ENCODE measurements at regions not wholly inside any gene's neighbourhood (a gene's known extent, or its start where the extent isn't known, plus 50 kb on each side); places are given as distances from the start of the nearest gene placed in this dataset.

DNA sequence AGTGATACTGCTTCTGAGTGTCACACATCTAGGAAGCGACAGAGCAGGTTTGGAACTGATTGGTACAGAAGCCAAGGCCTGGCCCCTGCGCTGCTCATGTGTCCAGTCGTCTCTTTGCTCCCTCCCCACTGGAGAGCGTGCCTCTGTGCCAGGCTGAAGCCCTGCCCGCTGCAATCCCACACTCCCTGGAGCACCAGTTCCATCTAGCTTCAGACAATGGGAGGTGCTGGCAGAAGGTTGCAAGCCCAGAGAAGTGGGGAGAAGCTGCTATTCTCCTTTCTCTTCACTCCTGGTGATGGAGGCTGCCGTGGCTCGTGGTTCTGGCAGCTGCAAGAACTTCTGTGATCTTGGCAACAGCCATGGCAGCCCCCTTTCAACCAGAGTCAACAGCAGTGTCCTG lies 250.9 kb downstream of the MATN1 start:
- no peak for TF ChIP-seq ZNF329 (CRISPR knock-in tag; IDR thresholded peaks at IDR 0.05; ENCODE audit: low read depth)
- no peak for TF ChIP-seq SCMH1 (CRISPR knock-in tag; IDR thresholded peaks at IDR 0.05; ENCODE audit: borderline replicate concordance)
- no peak for TF ChIP-seq SRSF1 (optimal IDR thresholded peaks at IDR 0.05; ENCODE audit: low read depth, low read length)
- TF ChIP-seq SMYD3 (CRISPR knock-in tag; IDR thresholded peaks at IDR 0.05): no peak
- intact Hi-C loops (cut with micrococcal nuclease; ENCODE audit: unreplicated experiment): no loop called here
- ChIA-PET POLR2A (no interaction called here), CTCF (ENCODE audit: low intra/inter-chr PET ratio, low total read pairs) (no interaction called here)
- Histone ChIP-seq H3K9ac (ENCODE audit: insufficient read depth, low read depth, low read length) (no peak overlapping the region), H3K4me2 (ENCODE audit: low read depth, low read length) (no peak overlapping the region), H3K36me3 (replicated peaks in 1 of 2; ENCODE audit: control insufficient read depth in 1 of 2, insufficient read depth in 2 of 2, low read length in 2 of 2) (no peaks in the 10 kb centered on the region), H2AFZ (ENCODE audit: low read length) (no peak overlapping the region), H3K27ac (ENCODE audit: extremely low read length, insufficient read depth, low read length) (no peak overlapping the region), H4K20me1 (ENCODE audit: insufficient read depth, low read length) (no peaks in the 10 kb centered on the region), H3K4me1 (ENCODE audit: insufficient read depth, low read length) (no peaks in the 10 kb centered on the region), H3K4me3 (replicated peaks in 1 of 3; ENCODE audit: insufficient read depth in 1 of 3, low read depth in 2 of 3, low read length in 3 of 3) (no peak overlapping the region), H3K9me3 (ENCODE audit: low read length) (no peaks in the 10 kb centered on the region), H3K27me3 (ENCODE audit: control insufficient read depth in 1 of 2, insufficient read depth in 2 of 2, low read length in 2 of 2) (peaks cover 2 to 14% of the 10 kb centered on the region in 2 experiments; a peak in 2 of 5 replicates), H3K79me2 (ENCODE audit: insufficient read depth, low read length) (no peaks in the 10 kb centered on the region)
- 38% methylated on average over 3 of the region's 7 CpGs for WGBS (ENCODE audit: low lambda C conversion rate)
- in situ Hi-C loops (cut with HindIII; ENCODE audit: extremely low pct_ligation_motif_present, low pct_unique_long_range_greater_than_20kb): no loop called here
- BruUV-seq (replicated peaks): no TSS peak
- DNase-seq (ENCODE audit: low spot score) (no peak), ATAC-seq (no peak), FAIRE-seq (no peak)

DNA sequence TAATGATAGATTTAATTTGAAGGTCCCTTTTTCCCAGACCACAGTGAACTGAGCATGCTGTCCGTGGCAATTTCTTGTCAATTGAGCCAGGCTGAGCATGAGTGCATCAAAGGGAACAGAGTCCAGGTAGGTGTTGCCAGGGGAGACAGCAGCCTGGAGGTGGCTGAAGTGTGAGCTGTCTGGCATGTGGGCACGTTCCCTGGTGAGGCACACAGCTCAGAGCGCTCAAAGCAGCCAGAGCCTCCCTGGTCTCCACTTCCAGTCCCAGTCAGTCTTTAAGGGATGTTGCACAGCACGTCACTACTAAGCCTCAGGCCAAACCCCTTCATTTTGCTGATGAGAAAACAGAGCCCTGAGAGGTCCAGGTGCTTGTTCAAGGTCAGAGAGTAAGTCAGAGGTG lies 251.4 kb downstream of the MATN1 start:
- Histone ChIP-seq H3K9me3 (ENCODE audit: low read length) (no peaks in the 10 kb centered on the region), H4K20me1 (ENCODE audit: insufficient read depth, low read length) (no peaks in the 10 kb centered on the region), H3K4me1 (ENCODE audit: insufficient read depth, low read length) (no peaks in the 10 kb centered on the region), H3K27ac (ENCODE audit: extremely low read length, insufficient read depth, low read length) (no peak overlapping the region), H3K4me2 (ENCODE audit: low read depth, low read length) (no peak overlapping the region), H3K36me3 (replicated peaks in 1 of 2; ENCODE audit: control insufficient read depth in 1 of 2, insufficient read depth in 2 of 2, low read length in 2 of 2) (no peaks in the 10 kb centered on the region), H3K4me3 (replicated peaks in 1 of 3; ENCODE audit: insufficient read depth in 1 of 3, low read depth in 2 of 3, low read length in 3 of 3) (no peak overlapping the region), H3K9ac (ENCODE audit: insufficient read depth, low read depth, low read length) (no peak overlapping the region), H3K79me2 (ENCODE audit: insufficient read depth, low read length) (no peaks in the 10 kb centered on the region), H3K27me3 (ENCODE audit: control insufficient read depth in 1 of 2, insufficient read depth in 2 of 2, low read length in 2 of 2) (peaks cover 2 to 14% of the 10 kb centered on the region in 2 experiments; a peak in 2 of 5 replicates), H2AFZ (ENCODE audit: low read length) (no peak overlapping the region)
- ChIA-PET POLR2A (no interaction called here), CTCF (ENCODE audit: low intra/inter-chr PET ratio, low total read pairs) (no interaction called here)
- WGBS (ENCODE audit: low lambda C conversion rate): 0% methylated on average over 2 of the region's 4 CpGs
- ATAC-seq (no peak), FAIRE-seq (no peak), DNase-seq (ENCODE audit: low spot score) (no peak)
- intact Hi-C loops (cut with micrococcal nuclease; ENCODE audit: unreplicated experiment) (no loop called here), in situ Hi-C loops (cut with HindIII; ENCODE audit: extremely low pct_ligation_motif_present, low pct_unique_long_range_greater_than_20kb) (no loop called here)
- BruUV-seq (replicated peaks): no TSS peak
- TF ChIP-seq ZNF253 (CRISPR knock-in tag; IDR thresholded peaks at IDR 0.05; ENCODE audit: borderline replicate concordance) (no peak), ELF3 (CRISPR knock-in tag; IDR thresholded peaks at IDR 0.05) (no peak), MXD4 (CRISPR knock-in tag; IDR thresholded peaks at IDR 0.05) (no peak), SNAI1 (CRISPR knock-in tag; IDR thresholded peaks at IDR 0.05; ENCODE audit: borderline replicate concordance) (no peak), IKZF4 (CRISPR knock-in tag; IDR thresholded peaks at IDR 0.05; ENCODE audit: borderline replicate concordance, low read depth, not compliant biosample characterization) (no peak), U2AF2 (IDR thresholded peaks at IDR 0.05; ENCODE audit: low read depth, low read length) (no peak), ZNF136 (CRISPR knock-in tag; IDR thresholded peaks at IDR 0.05; ENCODE audit: low read depth) (no peak)
- TF ChIP-seq, protein P1, sequence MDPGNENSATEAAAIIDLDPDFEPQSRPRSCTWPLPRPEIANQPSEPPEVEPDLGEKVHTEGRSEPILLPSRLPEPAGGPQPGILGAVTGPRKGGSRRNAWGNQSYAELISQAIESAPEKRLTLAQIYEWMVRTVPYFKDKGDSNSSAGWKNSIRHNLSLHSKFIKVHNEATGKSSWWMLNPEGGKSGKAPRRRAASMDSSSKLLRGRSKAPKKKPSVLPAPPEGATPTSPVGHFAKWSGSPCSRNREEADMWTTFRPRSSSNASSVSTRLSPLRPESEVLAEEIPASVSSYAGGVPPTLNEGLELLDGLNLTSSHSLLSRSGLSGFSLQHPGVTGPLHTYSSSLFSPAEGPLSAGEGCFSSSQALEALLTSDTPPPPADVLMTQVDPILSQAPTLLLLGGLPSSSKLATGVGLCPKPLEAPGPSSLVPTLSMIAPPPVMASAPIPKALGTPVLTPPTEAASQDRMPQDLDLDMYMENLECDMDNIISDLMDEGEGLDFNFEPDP (CRISPR knock-in tag; conservative IDR thresholded peaks at IDR 0.05): no peak
- TF ChIP-seq, protein P2, sequence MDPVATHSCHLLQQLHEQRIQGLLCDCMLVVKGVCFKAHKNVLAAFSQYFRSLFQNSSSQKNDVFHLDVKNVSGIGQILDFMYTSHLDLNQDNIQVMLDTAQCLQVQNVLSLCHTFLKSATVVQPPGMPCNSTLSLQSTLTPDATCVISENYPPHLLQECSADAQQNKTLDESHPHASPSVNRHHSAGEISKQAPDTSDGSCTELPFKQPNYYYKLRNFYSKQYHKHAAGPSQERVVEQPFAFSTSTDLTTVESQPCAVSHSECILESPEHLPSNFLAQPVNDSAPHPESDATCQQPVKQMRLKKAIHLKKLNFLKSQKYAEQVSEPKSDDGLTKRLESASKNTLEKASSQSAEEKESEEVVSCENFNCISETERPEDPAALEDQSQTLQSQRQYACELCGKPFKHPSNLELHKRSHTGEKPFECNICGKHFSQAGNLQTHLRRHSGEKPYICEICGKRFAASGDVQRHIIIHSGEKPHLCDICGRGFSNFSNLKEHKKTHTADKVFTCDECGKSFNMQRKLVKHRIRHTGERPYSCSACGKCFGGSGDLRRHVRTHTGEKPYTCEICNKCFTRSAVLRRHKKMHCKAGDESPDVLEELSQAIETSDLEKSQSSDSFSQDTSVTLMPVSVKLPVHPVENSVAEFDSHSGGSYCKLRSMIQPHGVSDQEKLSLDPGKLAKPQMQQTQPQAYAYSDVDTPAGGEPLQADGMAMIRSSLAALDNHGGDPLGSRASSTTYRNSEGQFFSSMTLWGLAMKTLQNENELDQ (CRISPR knock-in tag; IDR thresholded peaks at IDR 0.05; ENCODE audit: borderline replicate concordance): no peak
- TF ChIP-seq, protein P3, sequence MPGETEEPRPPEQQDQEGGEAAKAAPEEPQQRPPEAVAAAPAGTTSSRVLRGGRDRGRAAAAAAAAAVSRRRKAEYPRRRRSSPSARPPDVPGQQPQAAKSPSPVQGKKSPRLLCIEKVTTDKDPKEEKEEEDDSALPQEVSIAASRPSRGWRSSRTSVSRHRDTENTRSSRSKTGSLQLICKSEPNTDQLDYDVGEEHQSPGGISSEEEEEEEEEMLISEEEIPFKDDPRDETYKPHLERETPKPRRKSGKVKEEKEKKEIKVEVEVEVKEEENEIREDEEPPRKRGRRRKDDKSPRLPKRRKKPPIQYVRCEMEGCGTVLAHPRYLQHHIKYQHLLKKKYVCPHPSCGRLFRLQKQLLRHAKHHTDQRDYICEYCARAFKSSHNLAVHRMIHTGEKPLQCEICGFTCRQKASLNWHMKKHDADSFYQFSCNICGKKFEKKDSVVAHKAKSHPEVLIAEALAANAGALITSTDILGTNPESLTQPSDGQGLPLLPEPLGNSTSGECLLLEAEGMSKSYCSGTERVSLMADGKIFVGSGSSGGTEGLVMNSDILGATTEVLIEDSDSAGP (CRISPR knock-in tag; IDR thresholded peaks at IDR 0.05; ENCODE audit: borderline replicate concordance): no peak
